K562 (cell line): ENCODE measurements at regions not wholly inside any gene's neighbourhood (a gene's known extent, or its start where the extent isn't known, plus 50 kb on each side); places are given as distances from the start of the nearest gene placed in this dataset.

Source experiments
- ATAC-seq: fragments of 200-7000 bp; cut with Tn5 transposase; 3 replicates; pipeline ENCODE4 v1.9.1; 2020; ENCODE audit warnings: moderate library complexity
- BruUV-seq: library from RNA; stranded (reverse); fragments of 400-500 nt; replicated peaks from 2 replicates; lab custom pipeline; 2021; lab: Mats Ljungman, UMichigan
- CTCF ChIA-PET: fragments of 300-600 bp; formaldehyde crosslinking; extraction: SDS; loops from one replicate; lab custom pipeline; 2021; ENCODE audit warnings: low intra/inter-chr PET ratio; lab: Yijun Ruan, JAX
- POLR2A ChIA-PET: fragments of 300-600, 350-650 bp; sonication (Branson Sonifier 250); formaldehyde crosslinking; extraction: SDS; loops from one replicate; lab custom pipeline; 2021; ENCODE audit warnings: antibody characterized with exemption, inconsistent platforms; lab: Yijun Ruan, JAX
- DNase-seq, 4 experiments: peaks; one replicate each; pipeline versions ENCODE4 v3.0.0 to v3.0.0-alpha.2; 2011 to 2018; ENCODE audit warnings: low spot score in 3 of 4, mixed read lengths in 3 of 4; ENCODE audit errors: extremely low read depth in 1 of 4
- FAIRE-seq: peaks from 2 replicates; lab custom pipeline; 2011; peaks lifted over from hg19 to GRCh38; lab: Jason Lieb, UNC
- H2AFZ ChIP-seq: 2 replicates; pipeline ENCODE4 v1.6.0; 2011; ENCODE audit warnings: low read depth, low read length, control low read depth, inconsistent platforms
- H3K27ac ChIP-seq: fragments of 200-600 bp; 3 replicates; pipeline ENCODE4 v1.8.0; 2011; ENCODE audit warnings: low read depth, mild to moderate bottlenecking, control low read depth, inconsistent platforms, low read length, moderate library complexity, mixed read lengths; ENCODE audit errors: extremely low read depth
- H3K27me3 ChIP-seq, 2 experiments: fragments of 300-600 bp in 1 of 2; 2 replicates in 1 of 2; 3 replicates in 1 of 2; pipeline versions ENCODE4 v1.6.0 to v1.8.0; 2011; ENCODE audit warnings: inconsistent platforms in 2 of 2, low read length in 2 of 2, mild to moderate bottlenecking in 1 of 2, mixed read lengths in 1 of 2, moderate library complexity in 1 of 2; ENCODE audit not compliant: control insufficient read depth in 2 of 2, insufficient read depth in 2 of 2
- H3K36me3 ChIP-seq: fragments of 300-600 bp; 3 replicates; pipeline ENCODE4 v1.8.0; 2011; ENCODE audit warnings: mild to moderate bottlenecking, low read length, inconsistent platforms; ENCODE audit not compliant: control insufficient read depth, insufficient read depth
- H3K4me1 ChIP-seq, 2 experiments: fragments of 200-600 bp in 1 of 2; replicated peaks in 1 of 2; 2 replicates in 1 of 2; 3 replicates in 1 of 2; pipeline versions ENCODE4 v1.5.1 to v1.8.0; 2011; ENCODE audit warnings: inconsistent platforms in 2 of 2, low read length in 2 of 2, mild to moderate bottlenecking in 1 of 2, mixed read lengths in 1 of 2, moderate library complexity in 1 of 2; ENCODE audit not compliant: control insufficient read depth in 2 of 2, insufficient read depth in 2 of 2
- H3K4me2 ChIP-seq: 2 replicates; pipeline ENCODE4 v1.6.1; 2011; ENCODE audit warnings: low read length, control low read depth, inconsistent platforms, mixed read lengths; ENCODE audit not compliant: insufficient read depth
- H3K4me3 ChIP-seq: fragments of 200-600 bp; sonication (generic), shearing (Covaris generic); 2 replicates; pipeline ENCODE4 v1.5.1; 2016; ENCODE audit warnings: control low read depth, inconsistent platforms
- H3K79me2 ChIP-seq: fragments of 200-600 bp; 3 replicates; pipeline ENCODE4 v1.8.0; 2011; ENCODE audit warnings: low read length, inconsistent platforms; ENCODE audit not compliant: control insufficient read depth, insufficient read depth
- H3K9ac ChIP-seq, 2 experiments: 2 replicates each; pipeline versions ENCODE4 v1.6.0 to v1.6.1; 2011; ENCODE audit warnings: low read depth in 2 of 2, low read length in 2 of 2, control low read depth in 1 of 2, inconsistent platforms in 1 of 2, mild to moderate bottlenecking in 1 of 2, mixed read lengths in 1 of 2; ENCODE audit not compliant: insufficient read depth in 1 of 2
- H3K9me1 ChIP-seq: one replicate; pipeline ENCODE4 v1.6.0; 2011; ENCODE audit warnings: inconsistent platforms, mild to moderate bottlenecking, low read length, moderate library complexity; ENCODE audit not compliant: control insufficient read depth, insufficient read depth
- H3K9me3 ChIP-seq: replicated peaks from 2 replicates; pipeline ENCODE4 v1.5.1; 2011; ENCODE audit warnings: low read depth, low read length, inconsistent platforms; ENCODE audit not compliant: control insufficient read depth, insufficient read depth
- H4K20me1 ChIP-seq: replicated peaks from 2 replicates; pipeline ENCODE4 v1.6.1; 2011; ENCODE audit warnings: low read length, inconsistent platforms, mixed read lengths; ENCODE audit not compliant: control insufficient read depth, insufficient read depth
- ADNP ChIP-seq: fragments of 200-800 bp; sonication (Bioruptor generic); IDR thresholded peaks from 2 replicates; pipeline ENCODE4 v1.6.1; 2016; ENCODE audit warnings: missing genetic modification characterization, missing compliant biosample characterization
- CHD4 ChIP-seq: fragments of 200-600 bp; sonication (generic); IDR thresholded peaks from 3 replicates; pipeline ENCODE4 v1.6.1; 2012; ENCODE audit warnings: low read depth, mild to moderate bottlenecking, mixed read lengths, low read length, inconsistent platforms; ENCODE audit not compliant: insufficient read depth, insufficient replicate concordance, poor library complexity, severe bottlenecking
- MCM5 ChIP-seq: fragments of 450-650 bp; IDR thresholded peaks from 2 replicates; pipeline ENCODE4 v1.6.1; 2016; ENCODE audit warnings: low read depth
- MITF ChIP-seq: IDR thresholded peaks from 2 replicates; pipeline ENCODE4 v1.6.1; 2014; ENCODE audit warnings: antibody characterized with exemption
- MXD1 ChIP-seq: fragments of 250-450 bp; sonication (Bioruptor Pico); IDR thresholded peaks from 2 replicates; pipeline ENCODE4 v1.8.0; 2021; ENCODE audit warnings: borderline replicate concordance, mild to moderate bottlenecking, moderate library complexity; ENCODE audit not compliant: poor library complexity, severe bottlenecking
- MXI1 ChIP-seq: IDR thresholded peaks from 2 replicates; pipeline ENCODE4 v1.6.1; 2011; ENCODE audit warnings: low read depth, mild to moderate bottlenecking, improper control_type of control experiment, low read length
- NFE2L1 ChIP-seq: fragments of 450-650 bp; IDR thresholded peaks from 2 replicates; pipeline ENCODE4 v1.6.1; 2016; ENCODE audit warnings: missing genetic modification characterization, low read depth, mild to moderate bottlenecking, missing compliant biosample characterization, moderate library complexity, borderline replicate concordance
- RBBP5 ChIP-seq: fragments of 200-600 bp; sonication (generic); IDR thresholded peaks from 2 replicates; pipeline ENCODE4 v1.6.1; 2012; ENCODE audit warnings: borderline replicate concordance, mild to moderate bottlenecking, low read length, control low read depth, inconsistent platforms; ENCODE audit not compliant: insufficient read depth, poor library complexity, severe bottlenecking
- TFAP4 ChIP-seq: sonication (generic); formaldehyde crosslinking; IDR thresholded peaks from 2 replicates; pipeline ENCODE4 v1.8.0; 2022; ENCODE audit warnings: missing genetic modification reagents, mild to moderate bottlenecking, moderate library complexity, borderline replicate concordance
- WGBS: fragments of 100-300 bp; shearing (Covaris generic); methylation state at CpG from one replicate; pipeline ENCODE4 v1.1.6; 2016; ENCODE audit warnings: low coverage, mixed read lengths; ENCODE audit not compliant: insufficient coverage; ENCODE audit errors: missing lambda C conversion rate; 5-methylcytosine and 5-hydroxymethylcytosine counted together
- in situ Hi-C: fragments of 300-500 bp; cut with MboI; formaldehyde crosslinking; loops from 4 replicates; pipeline ENCODE4 v1.15.0; 2018; ENCODE audit warnings: inconsistent platforms, mixed read lengths
- intact Hi-C: fragments of 100-400 bp; cut with micrococcal nuclease; formaldehyde crosslinking; loops from 2 replicates; pipeline ENCODE4 v1.14.2; 2022

GRCh38 chr5:87094347-87094746 lies 173.3 kb upstream of the RASA1 start:
- Histone ChIP-seq H3K4me1 (no peaks in the 10 kb centered on the region), H3K36me3 (no peaks in the 10 kb centered on the region), H3K27ac (no peak overlapping the region), H3K9ac (no peak overlapping the region), H3K4me2 (no peak overlapping the region), H3K9me1 (no peaks in the 10 kb centered on the region), H3K27me3 (no peaks in the 10 kb centered on the region), H2AFZ (no peak overlapping the region), H3K79me2 (no peaks in the 10 kb centered on the region), H3K9me3 (no peaks in the 10 kb centered on the region), H3K4me3 (no peak overlapping the region), H4K20me1 (no peaks in the 10 kb centered on the region)
- intact Hi-C loops (no loop called here), in situ Hi-C loops (no loop called here)
- 43% methylated on average over 2 of the region's 2 CpGs for WGBS
- ChIA-PET POLR2A (no interaction called here), CTCF (no interaction called here)
- FAIRE-seq (no peak), ATAC-seq (no peak), DNase-seq (no peak)
- no TSS peak for BruUV-seq
- TF ChIP-seq NFE2L1 (tag) (no peak), MXI1 (no peak), MCM5 (no peak), CHD4 (no peak), MXD1 (CRISPR knock-in tag) (no peak), MITF (no peak), ADNP (no peak), TFAP4 (CRISPR knock-in tag) (no peak), RBBP5 (no peak)
